ENCODE measurements at regions not wholly inside any gene's neighbourhood (a gene's known extent, or its start where the extent isn't known, plus 50 kb on each side); places are given as distances from the start of the nearest gene placed in this dataset.

DNA sequence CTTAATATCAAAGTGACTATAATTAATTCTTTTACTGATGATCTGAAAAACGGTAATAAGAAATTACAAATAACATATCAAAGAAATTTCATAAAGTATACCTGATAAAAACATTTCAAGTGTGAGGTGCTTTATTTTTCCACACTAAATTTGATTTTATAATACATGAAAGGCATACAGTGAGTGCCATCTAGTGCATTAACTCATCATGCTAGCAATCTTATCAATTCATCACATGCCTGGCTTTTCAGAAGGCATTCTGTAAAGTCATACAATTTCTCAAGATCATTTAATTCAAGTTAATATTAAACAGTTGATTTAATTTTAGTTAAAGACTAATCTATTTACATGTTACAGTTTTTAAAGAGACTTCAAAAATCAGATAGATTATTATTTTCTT is 1020.9 kb downstream of the GATA3 start:
- peaks cover 1% of the 10 kb centered on the region for H3K27me3 Mint-ChIP-seq (ENCODE audit: low read depth, unreplicated experiment)
- no peaks in the 10 kb centered on the region for H3K4me1 Mint-ChIP-seq (ENCODE audit: low read depth, unreplicated experiment)
- H3K4me3 Mint-ChIP-seq (ENCODE audit: unreplicated experiment) = no peak overlapping the region
- Histone ChIP-seq H3K4me3 (ENCODE audit: insufficient read depth, low read depth, low read length) (no peak overlapping the region), H3K9ac (ENCODE audit: low read length) (no peak overlapping the region), H4K20me1 (ENCODE audit: insufficient read depth, low read length) (no peaks in the 10 kb centered on the region), H3K27ac (ENCODE audit: low read depth, low read length) (no peak overlapping the region), H3K4me1 (ENCODE audit: insufficient read depth, low read length) (no peaks in the 10 kb centered on the region), H3K9me3 (ENCODE audit: insufficient read depth, low read depth, low read length) (no peaks in the 10 kb centered on the region), H3K36me3 (ENCODE audit: insufficient read depth, low read length) (no peaks in the 10 kb centered on the region), H3K4me2 (ENCODE audit: low read length) (no peak overlapping the region), H2AFZ (ENCODE audit: low read depth, low read length) (no peak overlapping the region), H3K79me2 (ENCODE audit: insufficient read depth, low read length) (no peaks in the 10 kb centered on the region), H3K27me3 (ENCODE audit: insufficient read depth, low read length) (no peaks in the 10 kb centered on the region)
- no peaks in the 10 kb centered on the region for H3K36me3 Mint-ChIP-seq (ENCODE audit: low read depth, unreplicated experiment)
- no peaks in the 10 kb centered on the region for H3K9me3 Mint-ChIP-seq (ENCODE audit: unreplicated experiment)
- FAIRE-seq (no peak), DNase-seq (ENCODE audit: low read depth) (no peak)
- H3K27ac Mint-ChIP-seq (ENCODE audit: unreplicated experiment) = no peak overlapping the region
- no peak for TF ChIP-seq EZH2 (IDR thresholded peaks at IDR 0.05; ENCODE audit: insufficient read depth, low read length)

DNA sequence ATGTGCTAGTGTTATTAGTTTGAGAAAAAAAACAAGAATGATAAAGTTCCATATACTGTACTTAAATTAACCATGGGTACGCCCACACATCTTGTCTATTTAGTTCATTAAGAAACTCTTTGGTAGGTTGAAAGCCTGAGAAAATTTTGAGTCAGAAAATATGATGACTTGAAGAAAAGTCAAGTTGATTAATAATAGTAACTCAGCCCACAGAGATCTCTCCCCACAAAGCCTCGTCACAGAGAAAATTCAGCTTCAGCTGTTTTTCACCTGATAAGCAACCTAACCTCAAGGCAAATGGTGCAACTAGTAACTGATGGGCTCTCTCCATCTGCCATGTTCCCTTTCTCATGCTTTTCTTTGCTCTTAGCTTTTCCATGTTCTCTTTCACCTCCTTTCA is 1021.6 kb downstream of the GATA3 start:
- TF ChIP-seq, protein P1, sequence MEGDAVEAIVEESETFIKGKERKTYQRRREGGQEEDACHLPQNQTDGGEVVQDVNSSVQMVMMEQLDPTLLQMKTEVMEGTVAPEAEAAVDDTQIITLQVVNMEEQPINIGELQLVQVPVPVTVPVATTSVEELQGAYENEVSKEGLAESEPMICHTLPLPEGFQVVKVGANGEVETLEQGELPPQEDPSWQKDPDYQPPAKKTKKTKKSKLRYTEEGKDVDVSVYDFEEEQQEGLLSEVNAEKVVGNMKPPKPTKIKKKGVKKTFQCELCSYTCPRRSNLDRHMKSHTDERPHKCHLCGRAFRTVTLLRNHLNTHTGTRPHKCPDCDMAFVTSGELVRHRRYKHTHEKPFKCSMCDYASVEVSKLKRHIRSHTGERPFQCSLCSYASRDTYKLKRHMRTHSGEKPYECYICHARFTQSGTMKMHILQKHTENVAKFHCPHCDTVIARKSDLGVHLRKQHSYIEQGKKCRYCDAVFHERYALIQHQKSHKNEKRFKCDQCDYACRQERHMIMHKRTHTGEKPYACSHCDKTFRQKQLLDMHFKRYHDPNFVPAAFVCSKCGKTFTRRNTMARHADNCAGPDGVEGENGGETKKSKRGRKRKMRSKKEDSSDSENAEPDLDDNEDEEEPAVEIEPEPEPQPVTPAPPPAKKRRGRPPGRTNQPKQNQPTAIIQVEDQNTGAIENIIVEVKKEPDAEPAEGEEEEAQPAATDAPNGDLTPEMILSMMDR (IDR thresholded peaks at IDR 0.05; ENCODE audit: insufficient read depth, low read depth, low read length) = no peak
- TF ChIP-seq EZH2 (IDR thresholded peaks at IDR 0.05; ENCODE audit: insufficient read depth, low read length) = no peak
- no peak overlapping the region for H3K27ac ChIP-seq (ENCODE audit: low read depth, low read length)
- H3K4me2 ChIP-seq (ENCODE audit: low read length) = no peak overlapping the region
- no peak overlapping the region for H2AFZ ChIP-seq (ENCODE audit: low read depth, low read length)
- H3K27ac Mint-ChIP-seq (ENCODE audit: unreplicated experiment) = no peak overlapping the region
- peaks cover 1% of the 10 kb centered on the region for H3K27me3 Mint-ChIP-seq (ENCODE audit: low read depth, unreplicated experiment)
- H3K4me1 ChIP-seq (ENCODE audit: insufficient read depth, low read length) = no peaks in the 10 kb centered on the region
- no peaks in the 10 kb centered on the region for H3K79me2 ChIP-seq (ENCODE audit: insufficient read depth, low read length)
- no peaks in the 10 kb centered on the region for H3K36me3 ChIP-seq (ENCODE audit: insufficient read depth, low read length)
- H3K36me3 Mint-ChIP-seq (ENCODE audit: low read depth, unreplicated experiment) = no peaks in the 10 kb centered on the region
- no peak overlapping the region for H3K4me3 Mint-ChIP-seq (ENCODE audit: unreplicated experiment)
- FAIRE-seq (no peak), DNase-seq (ENCODE audit: low read depth) (no peak)
- no peaks in the 10 kb centered on the region for H3K9me3 Mint-ChIP-seq (ENCODE audit: unreplicated experiment)
- H3K4me1 Mint-ChIP-seq (ENCODE audit: low read depth, unreplicated experiment) = no peaks in the 10 kb centered on the region
- H4K20me1 ChIP-seq (ENCODE audit: insufficient read depth, low read length) = no peaks in the 10 kb centered on the region
- no peak overlapping the region for H3K4me3 ChIP-seq (ENCODE audit: insufficient read depth, low read depth, low read length)
- H3K9ac ChIP-seq (ENCODE audit: low read length) = no peak overlapping the region
- no peaks in the 10 kb centered on the region for H3K9me3 ChIP-seq (ENCODE audit: insufficient read depth, low read depth, low read length)
- no peaks in the 10 kb centered on the region for H3K27me3 ChIP-seq (ENCODE audit: insufficient read depth, low read length)

DNA sequence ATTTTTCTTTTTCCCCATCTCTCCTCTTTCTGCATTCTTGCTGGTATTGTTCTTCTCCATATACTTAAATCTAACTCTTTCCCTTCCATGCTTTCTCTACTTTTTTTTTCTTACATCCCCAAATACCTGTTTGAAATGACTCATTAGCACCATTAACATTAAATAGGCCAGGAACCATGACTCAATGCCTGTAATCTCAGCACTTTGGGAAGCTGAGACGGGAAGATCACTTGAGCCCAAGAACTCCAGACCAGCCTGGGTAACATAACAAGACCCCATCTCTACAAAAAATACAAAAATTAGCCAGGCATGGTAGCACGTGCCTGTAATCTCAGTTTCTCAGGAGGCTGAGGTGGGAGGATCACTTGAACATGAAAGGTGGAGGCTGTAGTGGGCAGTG is 1026.8 kb downstream of the GATA3 start:
- Histone ChIP-seq H3K4me2 (ENCODE audit: low read length) (no peak overlapping the region), H3K9ac (ENCODE audit: low read length) (no peak overlapping the region), H3K4me1 (ENCODE audit: insufficient read depth, low read length) (no peaks in the 10 kb centered on the region), H3K9me3 (ENCODE audit: insufficient read depth, low read depth, low read length) (no peaks in the 10 kb centered on the region), H3K79me2 (ENCODE audit: insufficient read depth, low read length) (no peaks in the 10 kb centered on the region), H3K4me3 (ENCODE audit: insufficient read depth, low read depth, low read length) (no peak overlapping the region), H3K27ac (ENCODE audit: low read depth, low read length) (no peak overlapping the region), H3K27me3 (ENCODE audit: insufficient read depth, low read length) (no peaks in the 10 kb centered on the region), H4K20me1 (ENCODE audit: insufficient read depth, low read length) (no peaks in the 10 kb centered on the region), H2AFZ (ENCODE audit: low read depth, low read length) (no peak overlapping the region), H3K36me3 (ENCODE audit: insufficient read depth, low read length) (no peaks in the 10 kb centered on the region)
- Mint-ChIP-seq H3K27me3 (ENCODE audit: low read depth, unreplicated experiment) (peaks cover 7% of the 10 kb centered on the region), H3K4me3 (ENCODE audit: unreplicated experiment) (no peak overlapping the region), H3K9me3 (ENCODE audit: unreplicated experiment) (no peaks in the 10 kb centered on the region), H3K36me3 (ENCODE audit: low read depth, unreplicated experiment) (no peaks in the 10 kb centered on the region), H3K4me1 (ENCODE audit: low read depth, unreplicated experiment) (no peaks in the 10 kb centered on the region), H3K27ac (ENCODE audit: unreplicated experiment) (no peak overlapping the region)
- FAIRE-seq (no peak), DNase-seq (ENCODE audit: low read depth) (no peak)
- TF ChIP-seq, protein P1 (IDR thresholded peaks at IDR 0.05; ENCODE audit: insufficient read depth, low read depth, low read length) = no peak
- TF ChIP-seq EZH2 (IDR thresholded peaks at IDR 0.05; ENCODE audit: insufficient read depth, low read length) = no peak
